ENCODE measurements at regions not wholly inside any gene's neighbourhood (a gene's known extent, or its start where the extent isn't known, plus 50 kb on each side); places are given as distances from the start of the nearest gene placed in this dataset.

DNA sequence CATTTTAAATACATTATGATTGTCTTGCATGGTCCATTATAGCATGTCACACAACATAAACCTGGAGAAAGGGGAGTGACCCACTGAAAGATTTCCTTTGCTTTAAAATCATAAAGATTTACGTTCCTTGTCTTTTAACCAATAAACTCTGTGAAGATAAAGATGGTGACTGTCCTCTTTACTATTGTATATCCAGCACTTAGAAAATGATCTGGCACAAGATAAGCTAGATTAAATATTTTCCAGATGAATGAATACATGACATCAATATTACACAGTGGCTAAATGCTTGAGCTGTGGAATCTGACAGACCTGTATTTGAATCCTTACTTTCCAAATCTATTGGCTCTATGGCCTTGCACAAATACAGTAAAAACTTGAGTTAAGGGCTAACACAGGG lies 938.4 kb downstream of the SORCS1 start:
- Histone ChIP-seq H3K4me1 (no peaks in the 10 kb centered on the region), H3K9me3 (no peaks in the 10 kb centered on the region), H3K36me3 (no peaks in the 10 kb centered on the region), H3K4me3 (no peak overlapping the region), H3K27me3 (no peaks in the 10 kb centered on the region), H3K27ac (no peak overlapping the region)
- DNase-seq: no peak
- TF ChIP-seq, protein P1, sequence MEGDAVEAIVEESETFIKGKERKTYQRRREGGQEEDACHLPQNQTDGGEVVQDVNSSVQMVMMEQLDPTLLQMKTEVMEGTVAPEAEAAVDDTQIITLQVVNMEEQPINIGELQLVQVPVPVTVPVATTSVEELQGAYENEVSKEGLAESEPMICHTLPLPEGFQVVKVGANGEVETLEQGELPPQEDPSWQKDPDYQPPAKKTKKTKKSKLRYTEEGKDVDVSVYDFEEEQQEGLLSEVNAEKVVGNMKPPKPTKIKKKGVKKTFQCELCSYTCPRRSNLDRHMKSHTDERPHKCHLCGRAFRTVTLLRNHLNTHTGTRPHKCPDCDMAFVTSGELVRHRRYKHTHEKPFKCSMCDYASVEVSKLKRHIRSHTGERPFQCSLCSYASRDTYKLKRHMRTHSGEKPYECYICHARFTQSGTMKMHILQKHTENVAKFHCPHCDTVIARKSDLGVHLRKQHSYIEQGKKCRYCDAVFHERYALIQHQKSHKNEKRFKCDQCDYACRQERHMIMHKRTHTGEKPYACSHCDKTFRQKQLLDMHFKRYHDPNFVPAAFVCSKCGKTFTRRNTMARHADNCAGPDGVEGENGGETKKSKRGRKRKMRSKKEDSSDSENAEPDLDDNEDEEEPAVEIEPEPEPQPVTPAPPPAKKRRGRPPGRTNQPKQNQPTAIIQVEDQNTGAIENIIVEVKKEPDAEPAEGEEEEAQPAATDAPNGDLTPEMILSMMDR (IDR thresholded peaks at IDR 0.05): no peak
- intact Hi-C loops (cut with DNase I): no loop called here
- ATAC-seq: no peak

DNA sequence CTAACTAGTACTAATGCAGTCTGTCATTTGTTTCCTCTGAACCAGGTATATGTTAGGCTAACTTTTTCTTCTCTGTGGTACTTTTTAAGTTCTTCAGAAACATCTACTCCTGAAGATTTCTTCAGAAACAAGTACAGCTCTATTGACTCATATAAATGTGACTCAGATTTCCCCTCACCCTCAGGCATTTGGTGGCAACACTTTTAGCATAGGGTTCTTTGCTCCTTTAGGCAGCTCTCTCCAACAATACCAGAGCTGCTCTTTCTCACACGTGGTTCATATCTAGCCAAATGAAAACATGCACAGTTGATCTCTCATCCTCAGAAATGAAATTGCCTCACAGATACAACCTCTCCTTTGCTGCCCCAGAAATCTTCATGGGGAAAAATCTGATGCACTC lies 939.8 kb downstream of the SORCS1 start:
- no peaks in the 10 kb centered on the region for H3K27me3 ChIP-seq
- DNase-seq (no peak), ATAC-seq (no peak)
- H3K27ac ChIP-seq: no peak overlapping the region
- intact Hi-C loops (cut with DNase I): no loop called here
- no peaks in the 10 kb centered on the region for H3K9me3 ChIP-seq
- TF ChIP-seq, protein P1 (IDR thresholded peaks at IDR 0.05): no peak
- H3K4me1 ChIP-seq: no peaks in the 10 kb centered on the region
- H3K36me3 ChIP-seq: no peaks in the 10 kb centered on the region
- no peak overlapping the region for H3K4me3 ChIP-seq

DNA sequence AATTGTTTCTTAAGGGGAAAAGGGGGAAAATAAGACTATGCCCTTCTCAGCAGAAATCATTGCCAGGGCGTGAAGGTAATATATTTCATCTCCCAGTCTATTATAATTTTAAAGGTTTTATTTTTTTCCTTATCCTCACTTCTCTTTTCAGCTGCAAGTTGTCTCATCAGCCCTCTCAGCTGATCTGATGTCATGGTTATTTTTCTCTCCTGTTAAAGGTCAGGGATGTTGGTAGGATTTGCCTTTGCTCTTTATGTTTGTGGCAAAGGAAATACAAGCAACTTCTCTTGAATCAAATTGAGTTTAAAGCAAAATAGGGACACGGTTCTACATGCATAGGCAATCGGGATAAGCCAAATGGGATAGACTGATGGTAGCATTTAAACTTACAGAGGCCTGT lies 946.9 kb downstream of the SORCS1 start:
- ATAC-seq: no peak
- intact Hi-C loops (cut with DNase I): no loop called here
- DNase-seq: no peak

DNA sequence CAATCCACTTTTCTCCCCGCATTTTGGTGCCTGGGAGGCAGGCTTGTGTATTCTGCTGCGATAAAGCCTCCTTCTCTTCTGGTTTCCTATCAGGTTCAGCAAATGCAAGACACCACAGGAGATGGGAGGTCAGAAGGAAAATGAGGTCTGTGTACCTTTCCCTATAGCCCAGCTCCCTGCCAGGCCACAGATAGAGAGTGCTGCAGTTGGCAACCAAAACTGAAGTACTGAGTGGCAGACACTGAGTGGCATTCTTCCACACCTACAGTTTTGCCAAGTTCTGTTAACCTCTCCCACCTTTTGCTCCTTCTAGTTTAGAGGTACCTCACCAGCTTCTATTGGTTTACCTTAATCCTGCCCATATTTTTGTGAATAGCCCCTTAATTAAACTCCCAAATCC lies 948.4 kb downstream of the SORCS1 start:
- TF ChIP-seq, protein P1 (IDR thresholded peaks at IDR 0.05): no peak
- intact Hi-C loops (cut with DNase I): no loop called here

More for the DNA sequence above, 946.9 kb downstream of the SORCS1 start:
- Histone ChIP-seq H3K9me3 (no peaks in the 10 kb centered on the region), H3K27me3 (no peaks in the 10 kb centered on the region), H3K36me3 (no peaks in the 10 kb centered on the region), H3K4me3 (no peak overlapping the region), H3K4me1 (no peaks in the 10 kb centered on the region), H3K27ac (no peak overlapping the region)
- TF ChIP-seq, protein P1 (IDR thresholded peaks at IDR 0.05): no peak

DNA sequence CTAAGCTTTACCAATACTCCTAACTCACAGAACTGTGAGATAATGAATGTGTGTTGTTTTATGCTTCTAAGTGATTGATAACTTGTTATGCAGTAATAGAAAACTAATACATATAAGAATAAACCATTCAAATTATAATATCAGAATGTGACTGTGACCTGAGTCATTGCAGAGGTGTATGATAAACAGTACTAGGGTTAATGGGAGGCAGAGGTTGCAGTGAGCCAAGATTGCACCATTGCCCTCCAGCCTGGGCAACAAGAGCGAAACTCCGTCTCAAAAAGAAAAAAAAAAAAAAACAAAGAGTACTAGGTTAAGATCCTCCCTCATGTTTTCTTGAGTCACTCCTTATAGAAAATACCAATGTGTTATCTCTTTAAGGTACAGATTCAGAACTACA lies 950.3 kb downstream of the SORCS1 start:
- Histone ChIP-seq H3K4me1 (no peaks in the 10 kb centered on the region), H3K9me3 (no peaks in the 10 kb centered on the region), H3K4me3 (no peak overlapping the region), H3K36me3 (no peaks in the 10 kb centered on the region), H3K27ac (no peak overlapping the region), H3K27me3 (no peaks in the 10 kb centered on the region)
- TF ChIP-seq, protein P1 (IDR thresholded peaks at IDR 0.05): no peak
- no peak for DNase-seq
- no peak for ATAC-seq
- intact Hi-C loops (cut with DNase I): no loop called here

More for the DNA sequence above, 948.4 kb downstream of the SORCS1 start:
- Histone ChIP-seq H3K27me3 (no peaks in the 10 kb centered on the region), H3K27ac (no peak overlapping the region), H3K4me1 (no peaks in the 10 kb centered on the region), H3K4me3 (no peak overlapping the region), H3K9me3 (no peaks in the 10 kb centered on the region), H3K36me3 (no peaks in the 10 kb centered on the region)
- ATAC-seq (no peak), DNase-seq (no peak)

DNA sequence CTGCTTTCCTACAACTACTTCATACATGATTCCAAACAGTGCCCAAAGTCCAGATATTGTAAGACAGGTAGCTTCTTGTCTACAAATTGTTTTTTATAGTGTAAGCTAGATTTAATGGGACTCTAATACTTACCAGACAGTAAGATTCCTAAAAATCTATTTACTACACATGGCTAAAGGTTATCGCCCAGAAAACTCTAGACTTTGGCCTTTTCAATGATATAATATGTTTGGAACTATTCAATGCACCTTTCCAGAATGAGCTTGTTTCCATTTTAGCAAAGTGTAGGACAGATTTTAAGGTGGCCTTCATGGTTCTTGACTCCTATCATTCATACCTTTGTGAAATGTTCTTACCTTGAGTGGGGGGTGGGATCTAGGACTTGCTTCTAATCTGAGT lies 951.0 kb downstream of the SORCS1 start:
- intact Hi-C loops (cut with DNase I): no loop called here
- TF ChIP-seq, protein P1 (IDR thresholded peaks at IDR 0.05): no peak

More for the DNA sequence above, 951.0 kb downstream of the SORCS1 start:
- no peak for ATAC-seq
- no peaks in the 10 kb centered on the region for H3K4me1 ChIP-seq
- DNase-seq: no peak
- no peaks in the 10 kb centered on the region for H3K36me3 ChIP-seq
- no peak overlapping the region for H3K27ac ChIP-seq
- H3K27me3 ChIP-seq: no peaks in the 10 kb centered on the region
- H3K4me3 ChIP-seq: no peak overlapping the region
- H3K9me3 ChIP-seq: no peaks in the 10 kb centered on the region
